HL-60 (cell line): ENCODE measurements at regions not wholly inside any gene's neighbourhood (a gene's known extent, or its start where the extent isn't known, plus 50 kb on each side); places are given as distances from the start of the nearest gene placed in this dataset.

Experiments used
- DNase-seq, 2 experiments: peaks; one replicate each; pipeline ENCODE4 v3.0.0-alpha.2; 2010 to 2020; ENCODE audit warnings: low read depth in 1 of 2, low spot score in 1 of 2
- H3K27ac ChIP-seq: fragments of 250-450 bp; sonication (Bioruptor Pico); replicated peaks from 2 replicates; pipeline ENCODE4 v1.5.1; 2020; ENCODE audit warnings: mild to moderate bottlenecking, moderate library complexity
- H3K27me3 ChIP-seq: fragments of 250-450 bp; sonication (Bioruptor Pico); 2 replicates; pipeline ENCODE4 v1.5.1; 2021; ENCODE audit warnings: mild to moderate bottlenecking, moderate library complexity; ENCODE audit not compliant: insufficient read depth, poor library complexity, severe bottlenecking
- H3K4me3 ChIP-seq: replicated peaks from 2 replicates; pipeline ENCODE4 v1.5.1; 2011; ENCODE audit warnings: mild to moderate bottlenecking, control low read depth, low read length; ENCODE audit not compliant: insufficient read depth
- CTCF ChIP-seq: IDR thresholded peaks from one replicate; pipeline ENCODE4 v1.5.1; 2011; ENCODE audit warnings: low read length, control low read depth, inconsistent platforms; ENCODE audit not compliant: insufficient read depth
- GABPA ChIP-seq: IDR thresholded peaks from 2 replicates; pipeline ENCODE4 v1.6.1; 2012; ENCODE audit warnings: low read depth
- POLR2AphosphoS5 ChIP-seq: IDR thresholded peaks from 2 replicates; pipeline ENCODE4 v1.6.1; 2012; ENCODE audit warnings: low read depth
- REST ChIP-seq: IDR thresholded peaks from 2 replicates; pipeline ENCODE4 v1.6.1; 2012; ENCODE audit warnings: low read depth; ENCODE audit not compliant: insufficient replicate concordance
- SPI1 ChIP-seq: IDR thresholded peaks from 2 replicates; pipeline ENCODE4 v1.6.1; 2012; ENCODE audit warnings: low read depth, mild to moderate bottlenecking, borderline replicate concordance

GRCh38 chr10:44030132-44030531 lies 354.8 kb downstream of the CXCL12 start:
- DNase-seq, result peak in 1 of 2 experiments; percentile 29
- TF ChIP-seq SPI1 (no peak), CTCF (no peak), REST (no peak)

GRCh38 chr10:44028384-44029137 lies 356.3 kb downstream of the CXCL12 start:
- no peak overlapping the region for H3K4me3 ChIP-seq
- no peak for DNase-seq

More at GRCh38 chr10:44030132-44030531, 354.8 kb downstream of the CXCL12 start:
- H3K27me3 ChIP-seq, result peaks cover 3% of the 10 kb centered on the region
- no peak overlapping the region for H3K27ac ChIP-seq
- no peak overlapping the region for H3K4me3 ChIP-seq

GRCh38 chr10:44024356-44025116 lies 360.4 kb downstream of the CXCL12 start:
- TF ChIP-seq REST, result no peak
- no peak for TF ChIP-seq POLR2AphosphoS5
- TF ChIP-seq CTCF, result no peak
- TF ChIP-seq GABPA, result no peak
- no peak for TF ChIP-seq SPI1
- Histone ChIP-seq H3K4me3 (no peak overlapping the region), H3K27ac (no peak overlapping the region), H3K27me3 (peaks cover 7% of the 10 kb centered on the region)
- DNase-seq, result no peak

More at GRCh38 chr10:44028384-44029137, 356.3 kb downstream of the CXCL12 start:
- Histone ChIP-seq H3K27me3 (peaks cover 3% of the 10 kb centered on the region), H3K27ac (no peak overlapping the region)
- TF ChIP-seq SPI1, result no peak
- TF ChIP-seq CTCF, result no peak
